ENCODE measurements at regions not wholly inside any gene's neighbourhood (a gene's known extent, or its start where the extent isn't known, plus 50 kb on each side); places are given as distances from the start of the nearest gene placed in this dataset.

DNA sequence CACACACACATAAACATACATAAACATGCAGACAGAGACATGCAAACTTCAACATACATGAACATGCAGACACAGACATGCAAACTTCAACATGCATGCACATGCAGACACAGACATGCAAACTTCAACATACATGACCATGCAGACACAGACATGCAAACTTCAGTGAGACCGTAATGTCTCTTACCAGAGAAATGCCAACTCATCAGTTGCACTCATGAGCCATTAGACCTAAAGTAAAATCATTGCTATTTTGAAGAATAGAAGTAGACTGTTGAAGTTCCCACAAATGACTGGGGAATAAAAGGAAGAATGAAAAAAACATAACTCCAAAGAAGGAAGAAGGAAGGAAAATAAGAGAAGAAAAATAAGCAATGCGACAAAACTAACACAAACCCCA lies 1044.0 kb upstream of the TMEM132C start:
- TF ChIP-seq POLR2AphosphoS5 (IDR thresholded peaks at IDR 0.05): no peak
- 98% methylated on average over 2 of the region's 2 CpGs for WGBS
- Histone ChIP-seq H3K4me1 (replicated peaks) (no peaks in the 10 kb centered on the region), H3K4me3 (no peak overlapping the region), H3K9me3 (no peaks in the 10 kb centered on the region), H3K36me3 (no peaks in the 10 kb centered on the region), H3K27ac (no peak overlapping the region), H3K27me3 (replicated peaks; ENCODE audit: insufficient read depth) (no peaks in the 10 kb centered on the region)
- DNase-seq (ENCODE audit: low spot score): no peak
- intact Hi-C loops (cut with DNase I): no loop called here

DNA sequence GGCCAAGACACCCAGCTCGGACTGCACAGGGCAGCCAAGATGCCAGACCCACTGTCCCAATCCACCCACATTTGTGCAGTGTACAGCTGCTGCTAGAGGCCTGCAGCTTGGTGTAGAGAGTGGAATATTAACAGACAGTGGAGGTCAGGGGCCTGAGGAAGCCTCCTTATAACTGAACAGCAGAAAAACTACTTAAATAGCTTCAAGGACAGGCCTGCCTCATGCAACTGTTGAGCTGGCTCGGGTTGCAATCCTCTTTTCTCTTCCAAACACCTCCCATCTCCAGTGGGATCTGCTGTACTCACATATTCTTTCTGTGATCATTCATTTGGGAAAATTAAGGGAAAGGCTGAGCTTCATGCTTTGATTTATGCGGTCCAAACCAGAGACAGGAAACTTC lies 1043.2 kb upstream of the TMEM132C start:
- H3K4me1 ChIP-seq (replicated peaks): no peaks in the 10 kb centered on the region
- DNase-seq (ENCODE audit: low spot score): no peak
- no peak for TF ChIP-seq POLR2A (IDR thresholded peaks at IDR 0.05)
- TF ChIP-seq POLR2AphosphoS5 (IDR thresholded peaks at IDR 0.05): no peak
- TF ChIP-seq, protein P1, sequence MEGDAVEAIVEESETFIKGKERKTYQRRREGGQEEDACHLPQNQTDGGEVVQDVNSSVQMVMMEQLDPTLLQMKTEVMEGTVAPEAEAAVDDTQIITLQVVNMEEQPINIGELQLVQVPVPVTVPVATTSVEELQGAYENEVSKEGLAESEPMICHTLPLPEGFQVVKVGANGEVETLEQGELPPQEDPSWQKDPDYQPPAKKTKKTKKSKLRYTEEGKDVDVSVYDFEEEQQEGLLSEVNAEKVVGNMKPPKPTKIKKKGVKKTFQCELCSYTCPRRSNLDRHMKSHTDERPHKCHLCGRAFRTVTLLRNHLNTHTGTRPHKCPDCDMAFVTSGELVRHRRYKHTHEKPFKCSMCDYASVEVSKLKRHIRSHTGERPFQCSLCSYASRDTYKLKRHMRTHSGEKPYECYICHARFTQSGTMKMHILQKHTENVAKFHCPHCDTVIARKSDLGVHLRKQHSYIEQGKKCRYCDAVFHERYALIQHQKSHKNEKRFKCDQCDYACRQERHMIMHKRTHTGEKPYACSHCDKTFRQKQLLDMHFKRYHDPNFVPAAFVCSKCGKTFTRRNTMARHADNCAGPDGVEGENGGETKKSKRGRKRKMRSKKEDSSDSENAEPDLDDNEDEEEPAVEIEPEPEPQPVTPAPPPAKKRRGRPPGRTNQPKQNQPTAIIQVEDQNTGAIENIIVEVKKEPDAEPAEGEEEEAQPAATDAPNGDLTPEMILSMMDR (IDR thresholded peaks at IDR 0.05): no peak
- intact Hi-C loops (cut with DNase I): no loop called here
- H3K36me3 ChIP-seq: no peaks in the 10 kb centered on the region
- 34% methylated on average over 3 of the region's 3 CpGs for WGBS
- H3K27ac ChIP-seq: no peak overlapping the region
- no peaks in the 10 kb centered on the region for H3K27me3 ChIP-seq (replicated peaks; ENCODE audit: insufficient read depth)
- H3K4me3 ChIP-seq: no peak overlapping the region
- no peaks in the 10 kb centered on the region for H3K9me3 ChIP-seq

DNA sequence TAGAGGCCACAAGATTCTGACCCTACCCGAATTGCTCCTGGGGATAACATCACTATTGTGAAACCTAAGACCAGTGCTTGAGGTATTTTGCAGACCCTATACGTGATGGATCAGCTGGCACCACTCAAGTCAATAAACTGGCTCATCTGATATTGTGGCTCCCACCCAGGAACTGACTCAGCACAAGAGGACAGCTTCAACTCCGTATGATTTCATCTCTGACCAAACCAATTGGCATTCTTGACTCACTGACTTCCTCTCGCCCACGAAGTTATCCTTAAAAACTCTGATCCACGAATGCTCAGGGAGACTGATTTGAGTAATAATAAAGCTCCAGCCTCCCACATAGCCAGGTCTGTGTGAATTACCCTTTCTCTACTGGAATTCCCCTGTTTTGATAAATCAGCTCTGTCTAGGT lies 1036.1 kb upstream of the TMEM132C start:
- no peaks in the 10 kb centered on the region for H3K4me1 ChIP-seq (replicated peaks)
- no peaks in the 10 kb centered on the region for H3K36me3 ChIP-seq
- H3K27ac ChIP-seq: no peak overlapping the region
- intact Hi-C loops (cut with DNase I): no loop called here
- no peaks in the 10 kb centered on the region for H3K9me3 ChIP-seq
- H3K27me3 ChIP-seq (replicated peaks; ENCODE audit: insufficient read depth): no peaks in the 10 kb centered on the region
- H3K4me3 ChIP-seq: no peak overlapping the region
- TF ChIP-seq POLR2A (IDR thresholded peaks at IDR 0.05) (no peak), POLR2AphosphoS5 (IDR thresholded peaks at IDR 0.05) (no peak)
- TF ChIP-seq, protein P1 (IDR thresholded peaks at IDR 0.05): no peak
- 62% methylated on average over 6 of the region's 6 CpGs for WGBS
- no peak for DNase-seq (ENCODE audit: low spot score)

DNA sequence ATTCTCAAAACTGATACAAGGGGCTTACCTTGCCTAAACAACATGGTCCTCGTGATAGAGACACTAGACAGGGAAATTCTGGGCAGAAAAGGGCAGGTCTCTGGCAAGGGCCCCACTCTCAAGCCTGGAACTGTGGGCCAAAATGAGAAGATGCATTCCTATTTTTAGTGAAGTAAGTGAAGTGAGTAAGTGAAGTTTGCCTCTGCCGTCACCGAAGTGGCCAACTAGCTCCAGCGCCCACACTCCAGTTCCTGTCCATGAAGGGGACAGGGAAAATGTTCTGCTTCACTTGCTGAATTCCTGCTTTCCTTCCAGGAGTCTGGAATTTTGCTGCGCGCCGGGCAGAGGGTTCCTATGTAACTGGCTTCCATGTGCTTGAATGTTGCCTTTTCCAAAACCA lies 1035.6 kb upstream of the TMEM132C start:
- no peaks in the 10 kb centered on the region for H3K9me3 ChIP-seq
- H3K4me1 ChIP-seq (replicated peaks): no peaks in the 10 kb centered on the region
- no peak for DNase-seq (ENCODE audit: low spot score)
- 82% methylated on average over 7 of the region's 7 CpGs for WGBS
- no peaks in the 10 kb centered on the region for H3K27me3 ChIP-seq (replicated peaks; ENCODE audit: insufficient read depth)
- intact Hi-C loops (cut with DNase I): no loop called here
- H3K4me3 ChIP-seq: no peak overlapping the region
- H3K36me3 ChIP-seq: no peaks in the 10 kb centered on the region
- no peak overlapping the region for H3K27ac ChIP-seq
- TF ChIP-seq POLR2A (IDR thresholded peaks at IDR 0.05) (no peak), POLR2AphosphoS5 (IDR thresholded peaks at IDR 0.05) (no peak)
- TF ChIP-seq, protein P1 (IDR thresholded peaks at IDR 0.05): no peak

DNA sequence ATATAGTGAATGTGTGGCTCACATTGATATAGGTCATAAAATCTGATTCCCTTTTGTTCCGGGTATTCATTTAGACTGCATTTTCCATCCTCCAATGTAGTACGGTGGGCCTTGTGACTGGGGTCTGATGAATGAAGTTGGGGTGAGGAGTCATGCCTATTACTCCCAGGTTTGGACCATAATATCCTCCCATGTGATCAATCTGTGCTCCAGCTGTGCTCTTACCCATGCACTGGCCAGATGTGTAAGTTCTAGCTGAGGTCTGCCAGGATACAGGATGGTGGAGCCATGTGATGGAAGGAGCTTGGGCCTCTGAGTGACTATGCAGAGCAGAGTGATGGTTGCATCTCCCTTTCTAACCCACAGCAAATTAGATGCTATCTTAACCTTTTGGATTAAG lies 1034.0 kb upstream of the TMEM132C start:
- intact Hi-C loops (cut with DNase I): no loop called here
- 64% methylated on average over 2 of the region's 2 CpGs for WGBS
- no peak for DNase-seq (ENCODE audit: low spot score)
- no peak overlapping the region for H3K4me3 ChIP-seq
- no peaks in the 10 kb centered on the region for H3K9me3 ChIP-seq
- no peaks in the 10 kb centered on the region for H3K27me3 ChIP-seq (replicated peaks; ENCODE audit: insufficient read depth)
- no peaks in the 10 kb centered on the region for H3K4me1 ChIP-seq (replicated peaks)
- no peak for TF ChIP-seq POLR2AphosphoS5 (IDR thresholded peaks at IDR 0.05)
- TF ChIP-seq, protein P1 (IDR thresholded peaks at IDR 0.05): no peak
- no peak for TF ChIP-seq POLR2A (IDR thresholded peaks at IDR 0.05)
- H3K27ac ChIP-seq: no peak overlapping the region
- no peaks in the 10 kb centered on the region for H3K36me3 ChIP-seq

Data from prostate gland (tissue), 2 donors.